Erythroblast (primary cell): ENCODE measurements at regions not wholly inside any gene's neighbourhood (a gene's known extent, or its start where the extent isn't known, plus 50 kb on each side); places are given as distances from the start of the nearest gene placed in this dataset.

Source experiments
- GATA1 ChIP-seq: IDR thresholded peaks from 2 replicates; pipeline ENCODE4 v1.6.1; 2011; ENCODE audit warnings: low read depth, mild to moderate bottlenecking, control low read depth, low read length, moderate library complexity
- POLR2A ChIP-seq: IDR thresholded peaks from 2 replicates; pipeline ENCODE4 v1.6.1; 2011; ENCODE audit warnings: mild to moderate bottlenecking, low read length

DNA sequence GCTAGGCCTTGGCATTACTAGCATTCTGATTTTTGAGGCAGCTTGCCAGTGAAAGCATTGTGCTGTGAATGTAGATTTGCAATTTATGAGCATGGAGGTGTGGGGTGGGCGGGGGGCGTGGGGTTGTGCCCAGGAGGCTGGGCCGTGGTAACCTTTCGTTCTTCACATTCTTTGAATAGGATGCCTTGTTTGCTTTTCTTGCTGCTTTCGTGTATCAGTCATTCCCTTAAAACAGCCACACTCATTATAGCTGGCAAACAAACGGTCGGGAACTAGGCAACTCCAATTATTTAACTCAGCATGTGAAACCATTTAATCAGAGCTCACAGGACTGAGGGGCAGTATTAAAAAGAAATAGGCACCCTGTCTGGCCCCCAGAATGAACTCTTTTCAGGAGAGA is 115.9 kb upstream of the PELI2 start:
- TF ChIP-seq POLR2A = no peak
- TF ChIP-seq GATA1 = no peak
